Trophoblast cell (in vitro differentiated cells and primary cell): ENCODE measurements at regions not wholly inside any gene's neighbourhood (a gene's known extent, or its start where the extent isn't known, plus 50 kb on each side); places are given as distances from the start of the nearest gene placed in this dataset.

Experiments used
- DNase-seq, 2 donors: peaks; one replicate each; pipeline ENCODE4 v3.0.0-alpha.2; 2016
- H2AFZ ChIP-seq: 2 replicates; pipeline ENCODE4 v1.6.1; 2013; ENCODE audit warnings: low read length, moderate library complexity, mild to moderate bottlenecking; ENCODE audit not compliant: insufficient read depth, poor library complexity
- H2AK5ac ChIP-seq: 2 replicates; pipeline ENCODE4 v1.6.1; 2013; ENCODE audit warnings: mild to moderate bottlenecking, low read length
- H2BK120ac ChIP-seq: 2 replicates; pipeline ENCODE4 v1.6.1; 2013; ENCODE audit warnings: low read length, mild to moderate bottlenecking, moderate library complexity; ENCODE audit not compliant: insufficient read depth, poor library complexity
- H2BK12ac ChIP-seq: 2 replicates; pipeline ENCODE4 v1.6.1; 2013; ENCODE audit warnings: mild to moderate bottlenecking, low read length, moderate library complexity
- H2BK5ac ChIP-seq: 2 replicates; pipeline ENCODE4 v1.6.1; 2013; ENCODE audit warnings: low read length, low read depth, moderate library complexity, mild to moderate bottlenecking; ENCODE audit not compliant: poor library complexity
- H3K14ac ChIP-seq: 2 replicates; pipeline ENCODE4 v1.6.1; 2013; ENCODE audit warnings: mild to moderate bottlenecking, low read length
- H3K18ac ChIP-seq: 2 replicates; pipeline ENCODE4 v1.6.1; 2013; ENCODE audit warnings: mild to moderate bottlenecking, low read length
- H3K23ac ChIP-seq: 2 replicates; pipeline ENCODE4 v1.6.1; 2013; ENCODE audit warnings: low read length
- H3K27ac ChIP-seq: 2 replicates; pipeline ENCODE4 v1.5.1; 2013; ENCODE audit warnings: low read depth, mild to moderate bottlenecking, inconsistent platforms, low read length, moderate library complexity
- H3K27me3 ChIP-seq: 2 replicates; pipeline ENCODE4 v1.6.1; 2013; ENCODE audit warnings: inconsistent platforms, mild to moderate bottlenecking, low read length, moderate library complexity; ENCODE audit not compliant: insufficient read depth
- H3K36me3 ChIP-seq, 2 experiments: 1 replicate in 1 of 2; 2 replicates in 1 of 2; pipeline ENCODE4 v1.6.1; 2013; ENCODE audit warnings: low read length in 2 of 2, mild to moderate bottlenecking in 2 of 2, moderate library complexity in 1 of 2; ENCODE audit not compliant: insufficient read depth in 2 of 2, control insufficient read depth in 1 of 2
- H3K4ac ChIP-seq: 2 replicates; pipeline ENCODE4 v1.6.1; 2013; ENCODE audit warnings: low read depth, mild to moderate bottlenecking, low read length, moderate library complexity
- H3K4me1 ChIP-seq, 2 experiments: 1 replicate in 1 of 2; 2 replicates in 1 of 2; pipeline ENCODE4 v1.6.1; 2013; ENCODE audit warnings: low read length in 2 of 2, mild to moderate bottlenecking in 2 of 2, moderate library complexity in 1 of 2; ENCODE audit not compliant: insufficient read depth in 2 of 2, control insufficient read depth in 1 of 2
- H3K4me2 ChIP-seq: 2 replicates; pipeline ENCODE4 v1.6.1; 2013; ENCODE audit warnings: inconsistent platforms, mild to moderate bottlenecking, low read length, moderate library complexity
- H3K4me3 ChIP-seq: 2 replicates; pipeline ENCODE4 v1.5.1; 2013; ENCODE audit warnings: mild to moderate bottlenecking, low read depth, low read length, inconsistent platforms
- H3K79me1 ChIP-seq: one replicate; pipeline ENCODE4 v1.6.1; 2013; ENCODE audit warnings: low read length
- H3K79me2 ChIP-seq: 2 replicates; pipeline ENCODE4 v1.6.1; 2013; ENCODE audit warnings: low read length, mild to moderate bottlenecking; ENCODE audit not compliant: control insufficient read depth, insufficient read depth, poor library complexity
- H3K9ac ChIP-seq: 2 replicates; pipeline ENCODE4 v1.6.1; 2013; ENCODE audit warnings: mild to moderate bottlenecking, low read length
- H3K9me3 ChIP-seq: 2 replicates; pipeline ENCODE4 v1.6.1; 2013; ENCODE audit warnings: low read depth, mild to moderate bottlenecking, control low read depth, inconsistent platforms, low read length; ENCODE audit not compliant: insufficient read depth
- H4K12ac ChIP-seq: 2 replicates; pipeline ENCODE4 v1.6.1; 2013; ENCODE audit warnings: low read depth, mild to moderate bottlenecking, low read length, moderate library complexity
- H4K8ac ChIP-seq: 2 replicates; pipeline ENCODE4 v1.6.1; 2013; ENCODE audit warnings: low read depth, mild to moderate bottlenecking, low read length, moderate library complexity
- H4K91ac ChIP-seq: one replicate; pipeline ENCODE4 v1.6.1; 2013; ENCODE audit warnings: low read depth, mild to moderate bottlenecking, low read length, moderate library complexity
- WGBS: extraction: QIAGEN DNeasy Blood & Tissue Kit; methylation state at CpG from one replicate; pipeline ENCODE4 v1.1.7; 2013; ENCODE audit warnings: missing lambda C conversion rate; ENCODE audit not compliant: insufficient read length, insufficient coverage; ENCODE audit errors: extremely low coverage; 5-methylcytosine and 5-hydroxymethylcytosine counted together

GRCh38 chr7:89757910-89758309, 396.4 kb upstream of the STEAP1 start:
- H2BK5ac ChIP-seq = no peak overlapping the region
- no peak overlapping the region for H4K12ac ChIP-seq
- H2AK5ac ChIP-seq = no peak overlapping the region
- H3K27me3 ChIP-seq = no peaks in the 10 kb centered on the region
- H3K79me1 ChIP-seq = no peaks in the 10 kb centered on the region
- no peak overlapping the region for H2BK12ac ChIP-seq
- no peaks in the 10 kb centered on the region for H3K36me3 ChIP-seq
- no peak overlapping the region for H3K23ac ChIP-seq
- H3K18ac ChIP-seq = no peak overlapping the region
- no peak overlapping the region for H2AFZ ChIP-seq
- H3K79me2 ChIP-seq = no peaks in the 10 kb centered on the region
- no peaks in the 10 kb centered on the region for H3K9me3 ChIP-seq
- H3K4me2 ChIP-seq = no peak overlapping the region
- H4K8ac ChIP-seq = no peak overlapping the region
- H4K91ac ChIP-seq = no peak overlapping the region
- DNase-seq = no peak
- H3K4me3 ChIP-seq = no peak overlapping the region
- no peak overlapping the region for H3K14ac ChIP-seq
- no peaks in the 10 kb centered on the region for H3K4me1 ChIP-seq
- no peak overlapping the region for H3K4ac ChIP-seq
- H2BK120ac ChIP-seq = no peak overlapping the region
- no peak overlapping the region for H3K27ac ChIP-seq
- H3K9ac ChIP-seq = no peak overlapping the region

DNA sequence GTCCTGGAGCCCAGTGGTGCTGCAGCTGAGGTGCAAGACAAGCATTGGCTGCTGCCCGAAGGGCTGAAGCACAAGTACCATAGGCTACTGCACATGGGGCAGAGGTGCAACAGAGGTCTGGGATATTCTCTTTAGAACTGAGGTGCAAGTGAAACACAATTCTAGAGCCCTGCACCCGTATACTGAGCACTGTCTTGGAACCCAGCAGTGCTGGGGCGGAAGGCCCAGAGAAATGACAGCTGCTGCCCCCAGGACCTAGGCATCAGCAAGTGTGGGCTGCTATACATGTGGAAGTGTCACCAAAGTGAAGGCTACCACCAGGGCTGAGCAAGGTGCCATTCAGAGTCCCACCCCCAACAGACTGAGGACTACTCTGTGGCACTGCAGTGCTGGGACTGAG, 393.6 kb upstream of the STEAP1 start:
- Histone ChIP-seq H2BK5ac (no peak overlapping the region), H3K79me1 (no peaks in the 10 kb centered on the region), H4K12ac (no peak overlapping the region), H4K91ac (no peak overlapping the region), H2BK120ac (no peak overlapping the region), H3K27ac (no peak overlapping the region), H3K4me3 (no peak overlapping the region), H3K18ac (no peak overlapping the region), H3K4ac (no peak overlapping the region), H3K36me3 (no peaks in the 10 kb centered on the region), H3K23ac (no peak overlapping the region), H3K79me2 (no peaks in the 10 kb centered on the region), H2BK12ac (no peak overlapping the region), H3K4me2 (no peak overlapping the region), H4K8ac (no peak overlapping the region), H2AFZ (no peak overlapping the region), H3K4me1 (no peaks in the 10 kb centered on the region), H3K9ac (no peak overlapping the region), H3K14ac (no peak overlapping the region), H3K9me3 (no peaks in the 10 kb centered on the region), H3K27me3 (no peaks in the 10 kb centered on the region), H2AK5ac (no peak overlapping the region)
- DNase-seq = no peak
- WGBS = no CpG with 5 or more reads among the region's 3 CpGs

DNA sequence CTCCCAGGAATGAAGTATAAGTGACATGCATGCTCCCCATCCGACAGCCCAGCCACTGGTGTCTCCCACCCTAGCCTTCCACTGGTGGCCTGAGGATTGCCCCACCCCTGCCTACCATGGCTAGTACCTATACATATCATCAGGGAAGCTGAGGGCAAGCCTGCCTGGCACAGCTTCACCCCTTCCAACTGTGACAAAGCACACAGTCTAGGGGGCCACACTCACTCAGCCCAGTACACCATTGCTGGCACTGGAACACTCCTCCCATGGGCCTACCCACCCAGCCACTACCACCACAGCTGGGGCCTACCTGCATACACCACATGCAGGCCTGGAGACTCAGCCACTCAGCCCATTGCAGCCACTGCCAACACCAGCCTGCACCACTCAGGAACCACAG, 393.1 kb upstream of the STEAP1 start:
- no peaks in the 10 kb centered on the region for H3K9me3 ChIP-seq
- no peak overlapping the region for H2AFZ ChIP-seq
- no peaks in the 10 kb centered on the region for H3K79me1 ChIP-seq
- H3K23ac ChIP-seq = no peak overlapping the region
- no peak overlapping the region for H3K4ac ChIP-seq
- H3K27me3 ChIP-seq = no peaks in the 10 kb centered on the region
- H2BK5ac ChIP-seq = no peak overlapping the region
- no peaks in the 10 kb centered on the region for H3K36me3 ChIP-seq
- no peak overlapping the region for H3K14ac ChIP-seq
- H4K8ac ChIP-seq = no peak overlapping the region
- H2AK5ac ChIP-seq = no peak overlapping the region
- H4K12ac ChIP-seq = no peak overlapping the region
- H2BK120ac ChIP-seq = no peak overlapping the region
- no peak for DNase-seq
- no peak overlapping the region for H4K91ac ChIP-seq
- H3K4me2 ChIP-seq = no peak overlapping the region
- no peak overlapping the region for H2BK12ac ChIP-seq
- no peaks in the 10 kb centered on the region for H3K79me2 ChIP-seq
- no peak overlapping the region for H3K9ac ChIP-seq
- H3K18ac ChIP-seq = no peak overlapping the region
- no CpG with 5 or more reads among the region's 1 CpG for WGBS
- H3K27ac ChIP-seq = no peak overlapping the region
- H3K4me1 ChIP-seq = no peaks in the 10 kb centered on the region
- no peak overlapping the region for H3K4me3 ChIP-seq

GRCh38 chr7:89770161-89770560, 384.1 kb upstream of the STEAP1 start:
- no peak overlapping the region for H2BK5ac ChIP-seq
- H2BK12ac ChIP-seq = no peak overlapping the region
- no peak overlapping the region for H3K4ac ChIP-seq
- H3K14ac ChIP-seq = no peak overlapping the region
- H3K27me3 ChIP-seq = no peaks in the 10 kb centered on the region
- H4K8ac ChIP-seq = no peak overlapping the region
- H3K9ac ChIP-seq = no peak overlapping the region
- no peaks in the 10 kb centered on the region for H3K36me3 ChIP-seq
- H2AFZ ChIP-seq = no peak overlapping the region
- H3K18ac ChIP-seq = no peak overlapping the region
- H2BK120ac ChIP-seq = no peak overlapping the region
- no peak overlapping the region for H3K4me2 ChIP-seq
- H2AK5ac ChIP-seq = no peak overlapping the region
- H3K27ac ChIP-seq = no peak overlapping the region
- no peak overlapping the region for H4K91ac ChIP-seq
- no peak overlapping the region for H4K12ac ChIP-seq
- no peaks in the 10 kb centered on the region for H3K4me1 ChIP-seq
- H3K4me3 ChIP-seq = no peak overlapping the region
- no peaks in the 10 kb centered on the region for H3K9me3 ChIP-seq
- H3K79me1 ChIP-seq = no peaks in the 10 kb centered on the region
- no peak for DNase-seq
- no peak overlapping the region for H3K23ac ChIP-seq
- WGBS = no CpG with 5 or more reads among the region's 4 CpGs
- H3K79me2 ChIP-seq = no peaks in the 10 kb centered on the region
